Upper lobe of left lung (tissue), 4 donors: ENCODE measurements at regions not wholly inside any gene's neighbourhood (a gene's known extent, or its start where the extent isn't known, plus 50 kb on each side); places are given as distances from the start of the nearest gene placed in this dataset.

Experiments used
- CTCF ChIP-seq, 6 experiments: fragments of 450-650 bp in 4 of 6; fragments of 200-600 bp in 2 of 6; sonication (generic) in 2 of 6; IDR thresholded peaks; one replicate each; pipeline ENCODE4 v1.5.1; 2016 to 2019; ENCODE audit warnings: antibody characterized with exemption in 6 of 6
- POLR2A ChIP-seq, 4 donors: fragments of 450-650 bp; IDR thresholded peaks; one replicate each; pipeline ENCODE4 v1.5.1; 2016 to 2017; ENCODE audit warnings: antibody characterized with exemption in 4 of 4, mild to moderate bottlenecking in 2 of 4

DNA sequence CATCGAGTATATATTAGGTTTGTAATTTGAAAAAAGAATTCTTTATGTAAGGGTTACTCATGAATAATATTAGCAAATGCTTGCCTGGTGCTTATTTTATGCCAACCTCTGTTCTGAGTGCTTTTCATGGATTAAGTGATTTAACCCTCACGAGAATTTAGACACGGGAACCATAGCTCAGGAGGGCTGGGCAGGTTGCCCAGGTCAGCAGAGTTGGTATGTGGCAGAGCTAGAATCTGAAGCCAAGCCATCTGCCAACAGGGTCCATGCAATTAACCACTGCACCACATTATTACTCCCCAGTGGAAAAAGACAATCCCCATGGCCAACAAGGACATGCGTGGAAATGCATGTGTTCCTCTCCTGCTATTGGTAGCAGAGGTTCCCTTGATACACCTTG, 345.6 kb downstream of the CDC5L start:
- TF ChIP-seq POLR2A (IDR thresholded peaks at IDR 0.05) (no peak), CTCF (IDR thresholded peaks at IDR 0.05) (no peak)
